Mammary epithelial cell (primary cell): ENCODE measurements at regions not wholly inside any gene's neighbourhood (a gene's known extent, or its start where the extent isn't known, plus 50 kb on each side); places are given as distances from the start of the nearest gene placed in this dataset.

Experiments
- CTCF ChIP-seq, 2 donors: IDR thresholded peaks in 1 of 2; conservative IDR thresholded peaks in 1 of 2; 2 replicates each; pipeline ENCODE4 v1.5.1; 2011 to 2012; ENCODE audit warnings: inconsistent platforms in 2 of 2, low read length in 2 of 2, mild to moderate bottlenecking in 2 of 2, control low read depth in 1 of 2, low read depth in 1 of 2; ENCODE audit not compliant: insufficient read depth in 1 of 2; ENCODE audit errors: extremely low read depth in 1 of 2
- EZH2 ChIP-seq: IDR thresholded peaks from 2 replicates; pipeline ENCODE4 v1.6.1; 2012; ENCODE audit warnings: low read length, inconsistent platforms, borderline replicate concordance

- TF ChIP-seq CTCF (conservative IDR thresholded peaks at IDR 0.05 in 1 of 2, IDR thresholded peaks at IDR 0.05 in 1 of 2; ENCODE audit: extremely low read depth in 1 of 2, insufficient read depth in 1 of 2, low read depth in 1 of 2, low read length in 2 of 2) (no peak), EZH2 (no peak)
Observed at GRCh38 chr5:82952326-82952725, 124.9 kb downstream of the TMEM167A start.
